ENCODE measurements at regions not wholly inside any gene's neighbourhood (a gene's known extent, or its start where the extent isn't known, plus 50 kb on each side); places are given as distances from the start of the nearest gene placed in this dataset.

- ATAC-seq: no peak
- TF ChIP-seq CSRNP3 (CRISPR knock-in tag; IDR thresholded peaks at IDR 0.05) (no peak), ESRRG (CRISPR knock-in tag; IDR thresholded peaks at IDR 0.05) (no peak), CREB5 (CRISPR knock-in tag; IDR thresholded peaks at IDR 0.05; ENCODE audit: low read depth) (no peak)
These were observed 72.8 kb upstream of the PITRM1 start for GRCh38 chr10:3245395-3245794.

GRCh38 chr10:3241967-3242650, 69.5 kb upstream of the PITRM1 start:
- ATAC-seq: no peak
- TF ChIP-seq ESRRG (CRISPR knock-in tag; IDR thresholded peaks at IDR 0.05): no peak
- TF ChIP-seq GLIS3 (CRISPR knock-in tag; IDR thresholded peaks at IDR 0.05): no peak
- no peak for TF ChIP-seq ZC3H10 (CRISPR knock-in tag; IDR thresholded peaks at IDR 0.05)
- no peak for TF ChIP-seq PATZ1 (CRISPR knock-in tag; IDR thresholded peaks at IDR 0.05; ENCODE audit: borderline replicate concordance)
- no peak for TF ChIP-seq TCF4 (CRISPR knock-in tag; IDR thresholded peaks at IDR 0.05; ENCODE audit: borderline replicate concordance)
- TF ChIP-seq TOX (CRISPR knock-in tag; IDR thresholded peaks at IDR 0.05; ENCODE audit: borderline replicate concordance): no peak
- TF ChIP-seq TSHZ2 (CRISPR knock-in tag; IDR thresholded peaks at IDR 0.05): no peak
- TF ChIP-seq ARNTL (CRISPR knock-in tag; IDR thresholded peaks at IDR 0.05; ENCODE audit: borderline replicate concordance, low read depth): no peak

GRCh38 chr10:3241274-3241921, 68.8 kb upstream of the PITRM1 start:
- ATAC-seq: no peak
- TF ChIP-seq ZFP3 (CRISPR knock-in tag; IDR thresholded peaks at IDR 0.05) (no peak), ZNF70 (CRISPR knock-in tag; IDR thresholded peaks at IDR 0.05) (no peak), CREB5 (CRISPR knock-in tag; IDR thresholded peaks at IDR 0.05; ENCODE audit: low read depth) (no peak), CSDC2 (CRISPR knock-in tag; IDR thresholded peaks at IDR 0.05) (no peak), CSRNP3 (CRISPR knock-in tag; IDR thresholded peaks at IDR 0.05) (no peak), BACH2 (CRISPR knock-in tag; IDR thresholded peaks at IDR 0.05; ENCODE audit: borderline replicate concordance) (no peak), OSR1 (CRISPR knock-in tag; IDR thresholded peaks at IDR 0.05) (no peak), SNAI2 (CRISPR knock-in tag; IDR thresholded peaks at IDR 0.05) (no peak), TSHZ2 (CRISPR knock-in tag; IDR thresholded peaks at IDR 0.05) (no peak)
